Right lobe of liver (tissue), 4 donors: ENCODE measurements at regions not wholly inside any gene's neighbourhood (a gene's known extent, or its start where the extent isn't known, plus 50 kb on each side); places are given as distances from the start of the nearest gene placed in this dataset.

Experiments used
- CTCF ChIP-seq, 4 donors: fragments of 200-600 bp in 3 of 4; fragments of 450-650 bp in 1 of 4; IDR thresholded peaks; one replicate each; pipeline versions ENCODE4 v1.5.1 to v1.8.0; 2016 to 2022; ENCODE audit warnings: antibody characterized with exemption in 4 of 4, mild to moderate bottlenecking in 2 of 4
- POLR2A ChIP-seq: fragments of 450-650 bp; IDR thresholded peaks from one replicate; pipeline ENCODE4 v1.6.1; 2017; ENCODE audit warnings: antibody characterized with exemption, mild to moderate bottlenecking
- donor health status: DM: no; HTN: no; CAD: no.
- donor health status: DM: no; HTN: no; CAD: no.
- donor health status: DM: no; HTN: yes; CAD: no.

- TF ChIP-seq CTCF (IDR thresholded peaks at IDR 0.05): no peak
- TF ChIP-seq POLR2A: no peak
Observed at GRCh38 chr17:34054495-34054894, 200.6 kb upstream of the CCL2 start.
